ENCODE measurements at regions not wholly inside any gene's neighbourhood (a gene's known extent, or its start where the extent isn't known, plus 50 kb on each side); places are given as distances from the start of the nearest gene placed in this dataset.

GRCh38 chr2:238713198-238713826 lies 134.6 kb upstream of the TWIST2 start:
- no peaks in the 10 kb centered on the region for H3K36me3 Mint-ChIP-seq (ENCODE audit: low read depth, unreplicated experiment)
- no peak for DNase-seq (ENCODE audit: low spot score)
- TF ChIP-seq, protein P1, sequence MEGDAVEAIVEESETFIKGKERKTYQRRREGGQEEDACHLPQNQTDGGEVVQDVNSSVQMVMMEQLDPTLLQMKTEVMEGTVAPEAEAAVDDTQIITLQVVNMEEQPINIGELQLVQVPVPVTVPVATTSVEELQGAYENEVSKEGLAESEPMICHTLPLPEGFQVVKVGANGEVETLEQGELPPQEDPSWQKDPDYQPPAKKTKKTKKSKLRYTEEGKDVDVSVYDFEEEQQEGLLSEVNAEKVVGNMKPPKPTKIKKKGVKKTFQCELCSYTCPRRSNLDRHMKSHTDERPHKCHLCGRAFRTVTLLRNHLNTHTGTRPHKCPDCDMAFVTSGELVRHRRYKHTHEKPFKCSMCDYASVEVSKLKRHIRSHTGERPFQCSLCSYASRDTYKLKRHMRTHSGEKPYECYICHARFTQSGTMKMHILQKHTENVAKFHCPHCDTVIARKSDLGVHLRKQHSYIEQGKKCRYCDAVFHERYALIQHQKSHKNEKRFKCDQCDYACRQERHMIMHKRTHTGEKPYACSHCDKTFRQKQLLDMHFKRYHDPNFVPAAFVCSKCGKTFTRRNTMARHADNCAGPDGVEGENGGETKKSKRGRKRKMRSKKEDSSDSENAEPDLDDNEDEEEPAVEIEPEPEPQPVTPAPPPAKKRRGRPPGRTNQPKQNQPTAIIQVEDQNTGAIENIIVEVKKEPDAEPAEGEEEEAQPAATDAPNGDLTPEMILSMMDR (IDR thresholded peaks at IDR 0.05; ENCODE audit: unreplicated experiment), result no peak
- no peaks in the 10 kb centered on the region for H3K9me3 Mint-ChIP-seq (ENCODE audit: unreplicated experiment)
- H3K4me3 Mint-ChIP-seq (ENCODE audit: unreplicated experiment), result no peak overlapping the region
- H3K27ac Mint-ChIP-seq (ENCODE audit: unreplicated experiment), result no peak overlapping the region
- peaks cover 2% of the 10 kb centered on the region for H3K27me3 Mint-ChIP-seq (ENCODE audit: unreplicated experiment)
- H3K4me1 Mint-ChIP-seq (ENCODE audit: unreplicated experiment), result no peaks in the 10 kb centered on the region

- Mint-ChIP-seq H3K4me1 (ENCODE audit: unreplicated experiment) (no peaks in the 10 kb centered on the region), H3K9me3 (ENCODE audit: unreplicated experiment) (no peaks in the 10 kb centered on the region), H3K36me3 (ENCODE audit: low read depth, unreplicated experiment) (no peaks in the 10 kb centered on the region), H3K27ac (ENCODE audit: unreplicated experiment) (no peak overlapping the region), H3K27me3 (ENCODE audit: unreplicated experiment) (peaks cover 2% of the 10 kb centered on the region), H3K4me3 (ENCODE audit: unreplicated experiment) (no peak overlapping the region)
- DNase-seq (ENCODE audit: low spot score), result no peak
- TF ChIP-seq, protein P1 (IDR thresholded peaks at IDR 0.05; ENCODE audit: unreplicated experiment), result no peak
These were observed 133.8 kb upstream of the TWIST2 start for GRCh38 chr2:238714038-238714528.

DNA sequence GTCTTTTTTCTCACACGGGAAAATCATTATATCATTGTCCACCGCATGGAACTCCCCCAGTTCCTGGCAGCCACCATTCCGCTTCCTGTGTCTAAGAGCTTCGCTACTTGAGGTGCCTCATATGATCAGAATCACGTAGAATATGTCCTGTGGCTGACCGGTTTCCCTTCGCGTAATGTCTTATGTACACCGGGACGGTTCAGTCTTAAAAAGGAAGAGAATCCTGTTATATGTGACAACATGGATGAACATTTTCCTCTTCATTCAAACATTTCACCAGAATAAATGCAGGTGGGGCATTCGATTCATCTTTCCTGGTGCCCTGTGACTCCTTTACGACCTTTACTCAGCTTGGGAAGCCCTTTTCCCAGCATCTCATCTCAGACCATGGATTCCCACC lies 131.7 kb upstream of the TWIST2 start:
- no peaks in the 10 kb centered on the region for H3K4me1 Mint-ChIP-seq (ENCODE audit: unreplicated experiment)
- no peaks in the 10 kb centered on the region for H3K36me3 Mint-ChIP-seq (ENCODE audit: low read depth, unreplicated experiment)
- TF ChIP-seq, protein P1 (IDR thresholded peaks at IDR 0.05; ENCODE audit: unreplicated experiment), result no peak
- H3K27ac Mint-ChIP-seq (ENCODE audit: unreplicated experiment), result no peak overlapping the region
- DNase-seq (ENCODE audit: low spot score), result no peak
- H3K4me3 Mint-ChIP-seq (ENCODE audit: unreplicated experiment), result no peak overlapping the region
- no peaks in the 10 kb centered on the region for H3K9me3 Mint-ChIP-seq (ENCODE audit: unreplicated experiment)
- H3K27me3 Mint-ChIP-seq (ENCODE audit: unreplicated experiment), result peaks cover 2% of the 10 kb centered on the region

DNA sequence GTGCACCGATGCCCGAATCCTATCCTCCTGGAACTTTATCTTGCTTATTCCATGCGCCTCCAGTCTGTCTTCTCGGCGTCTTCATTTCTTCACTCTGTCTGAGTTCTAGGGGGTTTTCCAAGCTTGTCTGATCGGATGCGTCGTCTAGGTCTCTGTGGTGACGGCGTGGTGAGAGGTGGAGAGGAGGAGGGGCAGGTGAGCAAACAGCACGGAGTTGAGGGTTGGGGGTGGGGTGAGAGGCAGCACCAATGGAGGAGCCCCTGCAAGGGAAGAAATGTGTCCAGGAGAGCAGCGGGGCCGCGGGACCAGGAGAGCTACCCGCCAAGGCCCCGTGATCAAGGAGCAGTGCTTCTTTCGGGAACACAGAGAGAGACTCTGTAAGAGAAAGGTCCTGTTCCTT lies 131.3 kb upstream of the TWIST2 start:
- Mint-ChIP-seq H3K9me3 (ENCODE audit: unreplicated experiment) (no peaks in the 10 kb centered on the region), H3K27me3 (ENCODE audit: unreplicated experiment) (peaks cover 2% of the 10 kb centered on the region), H3K27ac (ENCODE audit: unreplicated experiment) (no peak overlapping the region), H3K4me1 (ENCODE audit: unreplicated experiment) (no peaks in the 10 kb centered on the region), H3K36me3 (ENCODE audit: low read depth, unreplicated experiment) (no peaks in the 10 kb centered on the region), H3K4me3 (ENCODE audit: unreplicated experiment) (no peak overlapping the region)
- no peak for DNase-seq (ENCODE audit: low spot score)
- TF ChIP-seq, protein P1 (IDR thresholded peaks at IDR 0.05; ENCODE audit: unreplicated experiment), result no peak

DNA sequence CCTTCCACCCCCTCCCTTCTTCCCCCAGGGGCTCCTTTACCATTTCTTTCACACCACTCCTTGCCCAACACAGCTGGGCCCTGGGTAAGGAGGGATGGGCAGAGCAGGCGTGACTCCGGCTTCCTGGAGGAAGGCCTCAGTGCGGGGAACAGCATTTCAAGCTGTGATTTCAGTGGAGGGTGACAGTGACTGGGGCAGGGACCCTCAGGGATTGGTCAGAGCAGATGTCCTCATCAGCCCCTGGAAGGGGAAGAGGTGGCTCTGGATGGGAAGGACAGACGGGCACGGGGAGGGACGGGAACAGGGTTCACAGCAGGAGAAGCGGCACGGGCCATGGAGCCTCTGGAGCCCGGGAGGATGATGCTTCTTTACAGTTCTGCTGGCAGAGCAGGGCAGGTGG lies 130.8 kb upstream of the TWIST2 start:
- TF ChIP-seq, protein P1 (IDR thresholded peaks at IDR 0.05; ENCODE audit: unreplicated experiment), result no peak
- H3K27me3 Mint-ChIP-seq (ENCODE audit: unreplicated experiment), result peaks cover 2% of the 10 kb centered on the region
- no peaks in the 10 kb centered on the region for H3K9me3 Mint-ChIP-seq (ENCODE audit: unreplicated experiment)
- DNase-seq (ENCODE audit: low spot score), result no peak
- no peaks in the 10 kb centered on the region for H3K36me3 Mint-ChIP-seq (ENCODE audit: low read depth, unreplicated experiment)
- H3K4me1 Mint-ChIP-seq (ENCODE audit: unreplicated experiment), result no peaks in the 10 kb centered on the region
- no peak overlapping the region for H3K4me3 Mint-ChIP-seq (ENCODE audit: unreplicated experiment)
- H3K27ac Mint-ChIP-seq (ENCODE audit: unreplicated experiment), result no peak overlapping the region

Measured in endothelial cell (in vitro differentiated cells).